NT2/D1 (cell line): ENCODE measurements at regions not wholly inside any gene's neighbourhood (a gene's known extent, or its start where the extent isn't known, plus 50 kb on each side); places are given as distances from the start of the nearest gene placed in this dataset.
"Not testable (repeated sequence)": the region's sequence is repeated elsewhere in the genome, so short reads cannot be mapped to it uniquely, and the experiment has no call there.

Source experiments
- DNase-seq: peaks from one replicate; pipeline ENCODE4 v3.0.0-alpha.2; 2011; ENCODE audit warnings: low read depth, low spot score
- H3K27me3 ChIP-seq: 2 replicates; pipeline ENCODE4 v1.6.0; 2011; ENCODE audit warnings: mild to moderate bottlenecking; ENCODE audit not compliant: insufficient read length, insufficient read depth
- H3K36me3 ChIP-seq: 2 replicates; pipeline ENCODE4 v1.6.1; 2011; ENCODE audit warnings: mild to moderate bottlenecking, low read length, mixed read lengths; ENCODE audit not compliant: insufficient read depth, insufficient read length
- H3K4me1 ChIP-seq: 2 replicates; pipeline ENCODE4 v1.5.1; 2011; ENCODE audit not compliant: insufficient read depth, insufficient read length
- H3K4me3 ChIP-seq: 2 replicates; pipeline ENCODE4 v1.5.1; 2011; ENCODE audit warnings: low read depth; ENCODE audit not compliant: insufficient read length
- H3K9ac ChIP-seq: 2 replicates; pipeline ENCODE4 v1.6.0; 2011; ENCODE audit warnings: low read depth; ENCODE audit not compliant: insufficient read length
- H3K9me3 ChIP-seq: 2 replicates; pipeline ENCODE4 v1.5.1; 2011; ENCODE audit warnings: mild to moderate bottlenecking, low read length; ENCODE audit not compliant: insufficient read depth
- SUZ12 ChIP-seq: IDR thresholded peaks from 2 replicates; pipeline ENCODE4 v1.6.1; 2011; ENCODE audit not compliant: insufficient read length, insufficient read depth; ENCODE audit errors: extremely low read depth
- YY1 ChIP-seq: IDR thresholded peaks from 2 replicates; pipeline ENCODE4 v1.6.1; 2011; ENCODE audit not compliant: insufficient read length, insufficient read depth
- ZNF274 ChIP-seq: IDR thresholded peaks from 2 replicates; pipeline ENCODE4 v1.6.1; 2011; ENCODE audit warnings: mild to moderate bottlenecking, low read depth, low read length

GRCh38 chr2:235218486-235218907, 266.7 kb downstream of the SH3BP4 start:
- TF ChIP-seq ZNF274 (no peak), SUZ12 (no peak), YY1 (no peak)
- Histone ChIP-seq H3K9me3 (no peaks in the 10 kb centered on the region), H3K36me3 (no peaks in the 10 kb centered on the region), H3K27me3 (peaks cover 13% of the 10 kb centered on the region), H3K4me3 (no peak overlapping the region), H3K9ac (no peak overlapping the region), H3K4me1 (peaks cover 4% of the 10 kb centered on the region)
- no peak for DNase-seq

- peaks cover 4% of the 10 kb centered on the region for H3K4me1 ChIP-seq
- no peak overlapping the region for H3K4me3 ChIP-seq
- DNase-seq: no peak
- H3K27me3 ChIP-seq: peaks cover 8% of the 10 kb centered on the region
- no peaks in the 10 kb centered on the region for H3K36me3 ChIP-seq
- no peak overlapping the region for H3K9ac ChIP-seq
- TF ChIP-seq ZNF274 (no peak), SUZ12 (no peak), YY1 (no peak)
- H3K9me3 ChIP-seq: no peaks in the 10 kb centered on the region
Observed at GRCh38 chr2:235219048-235219447, 267.2 kb downstream of the SH3BP4 start.

GRCh38 chr2:235220331-235220730, 268.5 kb downstream of the SH3BP4 start:
- no peaks in the 10 kb centered on the region for H3K9me3 ChIP-seq
- no peak for DNase-seq
- no peak overlapping the region for H3K4me3 ChIP-seq
- TF ChIP-seq SUZ12: no peak
- no peak for TF ChIP-seq YY1
- H3K4me1 ChIP-seq: peaks cover 4% of the 10 kb centered on the region
- H3K9ac ChIP-seq: no peak overlapping the region
- H3K27me3 ChIP-seq: peaks cover 5% of the 10 kb centered on the region
- H3K36me3 ChIP-seq: no peaks in the 10 kb centered on the region

DNA sequence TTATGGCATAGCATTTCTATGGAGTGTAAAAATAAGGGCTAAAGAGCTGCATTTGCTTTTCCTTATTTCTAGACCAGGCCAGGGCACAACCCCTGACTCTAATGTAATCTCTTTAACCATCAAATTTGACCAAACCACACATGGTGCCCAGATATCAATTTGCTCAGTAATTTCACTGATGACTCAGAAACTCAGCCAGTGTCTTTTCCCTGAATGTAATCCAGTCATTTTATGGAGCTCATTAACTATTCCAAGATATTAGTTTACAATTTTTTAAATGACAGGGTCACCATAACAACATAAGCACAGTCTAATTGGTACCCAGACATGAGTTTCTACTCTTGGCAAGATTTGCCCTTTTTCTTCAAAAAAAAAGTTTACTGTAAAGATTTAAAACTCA, 270.8 kb upstream of the AGAP1 start:
- no peak overlapping the region for H3K4me3 ChIP-seq
- TF ChIP-seq YY1: no peak
- TF ChIP-seq SUZ12: no peak
- no peak for DNase-seq
- no peaks in the 10 kb centered on the region for H3K4me1 ChIP-seq
- no peaks in the 10 kb centered on the region for H3K9me3 ChIP-seq
- no peaks in the 10 kb centered on the region for H3K36me3 ChIP-seq
- peaks cover 5% of the 10 kb centered on the region for H3K27me3 ChIP-seq
- H3K9ac ChIP-seq: no peak overlapping the region

- no peaks in the 10 kb centered on the region for H3K9me3 ChIP-seq
- TF ChIP-seq YY1 (no peak), ZNF274 (no peak), SUZ12 (no peak)
- DNase-seq: no peak
Observed at GRCh38 chr2:235224410-235224809, 269.4 kb upstream of the AGAP1 start.

GRCh38 chr2:235225261-235225660, 268.6 kb upstream of the AGAP1 start:
- H3K9me3 ChIP-seq: no peaks in the 10 kb centered on the region
- no peaks in the 10 kb centered on the region for H3K36me3 ChIP-seq
- no peak overlapping the region for H3K4me3 ChIP-seq
- DNase-seq: no peak
- H3K4me1 ChIP-seq: no peaks in the 10 kb centered on the region
- no peak for TF ChIP-seq ZNF274
- no peak for TF ChIP-seq SUZ12
- TF ChIP-seq YY1: no peak
- H3K27me3 ChIP-seq: peaks cover 5% of the 10 kb centered on the region
- no peak overlapping the region for H3K9ac ChIP-seq

More at GRCh38 chr2:235224410-235224809, 269.4 kb upstream of the AGAP1 start:
- H3K36me3 ChIP-seq: no peaks in the 10 kb centered on the region
- peaks cover 5% of the 10 kb centered on the region for H3K27me3 ChIP-seq
- H3K9ac ChIP-seq: no peak overlapping the region
- H3K4me1 ChIP-seq: no peaks in the 10 kb centered on the region
- H3K4me3 ChIP-seq: no peak overlapping the region

DNA sequence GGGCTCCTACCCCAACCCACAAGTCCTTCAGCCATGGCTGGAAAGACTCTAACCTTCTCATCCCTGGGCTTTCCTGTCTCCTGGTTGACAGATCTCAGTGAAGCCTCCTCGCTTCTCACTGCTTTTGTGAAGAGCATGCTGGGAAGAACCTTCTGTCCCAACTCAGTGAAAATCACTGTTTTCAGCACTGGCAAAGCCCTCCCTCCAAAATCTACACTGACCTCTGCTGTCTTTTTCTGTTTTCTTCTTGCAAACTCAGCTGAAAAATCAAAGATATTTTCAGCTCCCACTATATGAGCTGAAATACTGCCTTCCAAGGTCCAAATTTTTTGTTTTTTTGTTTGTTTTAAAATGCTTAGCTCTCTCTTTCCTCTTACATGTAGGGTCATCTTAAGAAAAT, 266.3 kb upstream of the AGAP1 start:
- peaks cover 5% of the 10 kb centered on the region for H3K27me3 ChIP-seq
- H3K36me3 ChIP-seq: no peaks in the 10 kb centered on the region
- no peaks in the 10 kb centered on the region for H3K9me3 ChIP-seq
- H3K4me3 ChIP-seq: no peak overlapping the region
- no peaks in the 10 kb centered on the region for H3K4me1 ChIP-seq
- DNase-seq: no peak
- TF ChIP-seq ZNF274 (no peak), YY1 (no peak), SUZ12 (no peak)
- no peak overlapping the region for H3K9ac ChIP-seq

- not testable (repeated sequence) for H3K27me3 ChIP-seq, H3K36me3 ChIP-seq, H3K9me3 ChIP-seq
Observed at GRCh38 chr2:235228422-235228821, 265.4 kb upstream of the AGAP1 start.

More at GRCh38 chr2:235228422-235228821, 265.4 kb upstream of the AGAP1 start:
- not testable (repeated sequence) for H3K4me1 ChIP-seq, H3K4me3 ChIP-seq, DNase-seq, H3K9ac ChIP-seq
